HFF-Myc (cell line): ENCODE measurements at regions not wholly inside any gene's neighbourhood (a gene's known extent, or its start where the extent isn't known, plus 50 kb on each side); places are given as distances from the start of the nearest gene placed in this dataset.

Experiments used
- DNase-seq: peaks from one replicate; pipeline ENCODE4 v3.0.0-alpha.2; 2011; ENCODE audit warnings: low read depth; ENCODE audit errors: extremely low read depth
- H3K4me3 ChIP-seq: replicated peaks from 2 replicates; pipeline ENCODE4 v1.5.1; 2011; ENCODE audit warnings: low read depth, mild to moderate bottlenecking, control low read depth, low read length
- TF ChIP-seq, protein P1 (sequence below): IDR thresholded peaks from 2 replicates; pipeline ENCODE4 v1.5.1; 2012; ENCODE audit warnings: mild to moderate bottlenecking, low read depth, low read length, control low read depth; ENCODE audit errors: missing control alignments

DNA sequence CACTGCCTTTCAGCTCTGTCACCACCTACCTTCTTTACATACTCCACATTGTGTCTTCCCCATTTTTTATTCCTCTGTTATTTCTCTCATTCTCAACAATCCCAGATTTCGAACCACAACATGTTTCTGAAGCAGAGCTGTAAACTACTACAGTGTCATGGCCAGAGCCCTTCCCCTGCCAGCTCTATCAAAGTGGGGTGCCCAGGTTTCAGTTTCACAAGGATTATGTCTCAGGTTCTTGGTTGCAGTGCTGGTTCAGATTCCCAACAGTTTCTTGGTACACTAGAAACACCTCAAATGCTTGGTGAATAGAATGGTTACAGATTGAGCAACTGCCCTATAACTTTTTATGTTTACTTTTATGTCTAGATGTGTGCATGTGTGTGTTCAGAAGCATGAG, 172.7 kb upstream of the MTNR1B start:
- DNase-seq = no peak
- H3K4me3 ChIP-seq = no peak overlapping the region
- TF ChIP-seq, protein P1, sequence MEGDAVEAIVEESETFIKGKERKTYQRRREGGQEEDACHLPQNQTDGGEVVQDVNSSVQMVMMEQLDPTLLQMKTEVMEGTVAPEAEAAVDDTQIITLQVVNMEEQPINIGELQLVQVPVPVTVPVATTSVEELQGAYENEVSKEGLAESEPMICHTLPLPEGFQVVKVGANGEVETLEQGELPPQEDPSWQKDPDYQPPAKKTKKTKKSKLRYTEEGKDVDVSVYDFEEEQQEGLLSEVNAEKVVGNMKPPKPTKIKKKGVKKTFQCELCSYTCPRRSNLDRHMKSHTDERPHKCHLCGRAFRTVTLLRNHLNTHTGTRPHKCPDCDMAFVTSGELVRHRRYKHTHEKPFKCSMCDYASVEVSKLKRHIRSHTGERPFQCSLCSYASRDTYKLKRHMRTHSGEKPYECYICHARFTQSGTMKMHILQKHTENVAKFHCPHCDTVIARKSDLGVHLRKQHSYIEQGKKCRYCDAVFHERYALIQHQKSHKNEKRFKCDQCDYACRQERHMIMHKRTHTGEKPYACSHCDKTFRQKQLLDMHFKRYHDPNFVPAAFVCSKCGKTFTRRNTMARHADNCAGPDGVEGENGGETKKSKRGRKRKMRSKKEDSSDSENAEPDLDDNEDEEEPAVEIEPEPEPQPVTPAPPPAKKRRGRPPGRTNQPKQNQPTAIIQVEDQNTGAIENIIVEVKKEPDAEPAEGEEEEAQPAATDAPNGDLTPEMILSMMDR = no peak

DNA sequence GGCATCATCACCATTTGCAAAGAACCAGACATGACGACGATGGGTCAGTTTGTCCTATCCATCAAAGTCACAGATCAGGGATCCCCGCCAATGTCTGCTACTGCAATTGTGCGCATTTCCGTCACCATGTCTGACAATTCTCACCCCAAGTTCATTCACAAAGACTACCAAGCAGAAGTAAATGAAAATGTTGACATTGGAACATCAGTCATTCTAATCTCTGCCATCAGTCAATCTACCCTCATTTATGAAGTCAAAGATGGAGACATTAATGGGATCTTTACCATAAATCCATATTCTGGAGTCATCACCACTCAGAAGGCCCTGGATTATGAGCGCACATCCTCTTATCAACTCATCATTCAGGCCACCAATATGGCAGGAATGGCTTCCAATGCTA, 171.6 kb upstream of the MTNR1B start:
- no peak overlapping the region for H3K4me3 ChIP-seq
- TF ChIP-seq, protein P1 = no peak
- no peak for DNase-seq

DNA sequence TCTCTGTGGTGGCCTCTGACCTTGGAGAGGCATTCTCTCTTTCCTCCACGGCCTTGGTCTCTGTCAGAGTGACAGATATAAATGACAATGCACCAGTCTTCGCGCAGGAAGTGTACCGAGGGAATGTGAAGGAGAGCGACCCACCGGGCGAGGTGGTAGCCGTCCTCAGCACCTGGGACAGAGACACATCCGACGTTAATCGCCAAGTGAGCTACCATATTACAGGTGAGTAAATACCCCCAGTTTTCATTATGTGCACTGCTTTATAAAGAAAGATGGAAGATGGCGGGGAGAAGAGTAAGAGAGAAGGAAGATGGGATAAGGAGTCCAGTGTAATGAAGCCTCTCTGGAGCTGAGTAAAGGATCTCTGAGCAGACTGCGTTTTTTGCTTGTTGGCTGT, 167.8 kb upstream of the MTNR1B start:
- no peak for DNase-seq
- no peak overlapping the region for H3K4me3 ChIP-seq
- TF ChIP-seq, protein P1 = no peak

DNA sequence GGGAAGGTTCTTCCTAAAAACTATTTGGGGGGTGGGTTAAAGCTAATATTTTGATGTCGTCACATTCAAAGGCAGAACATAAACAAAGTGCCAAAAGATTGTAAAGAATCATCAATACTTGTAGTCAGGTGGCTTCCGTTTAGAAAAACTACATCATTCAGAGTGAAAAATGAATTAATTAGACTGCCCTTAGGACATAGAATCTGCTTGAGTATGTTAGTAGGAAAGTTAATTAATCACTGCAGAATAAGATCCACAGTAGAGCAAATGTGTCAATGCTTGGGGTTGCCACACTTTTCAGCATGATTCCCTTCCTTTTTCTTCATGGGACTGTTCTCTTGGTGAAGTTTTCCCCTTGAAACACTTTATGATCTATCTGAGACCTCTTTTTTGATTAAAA, 166.8 kb upstream of the MTNR1B start:
- DNase-seq = no peak
- TF ChIP-seq, protein P1 = no peak

DNA sequence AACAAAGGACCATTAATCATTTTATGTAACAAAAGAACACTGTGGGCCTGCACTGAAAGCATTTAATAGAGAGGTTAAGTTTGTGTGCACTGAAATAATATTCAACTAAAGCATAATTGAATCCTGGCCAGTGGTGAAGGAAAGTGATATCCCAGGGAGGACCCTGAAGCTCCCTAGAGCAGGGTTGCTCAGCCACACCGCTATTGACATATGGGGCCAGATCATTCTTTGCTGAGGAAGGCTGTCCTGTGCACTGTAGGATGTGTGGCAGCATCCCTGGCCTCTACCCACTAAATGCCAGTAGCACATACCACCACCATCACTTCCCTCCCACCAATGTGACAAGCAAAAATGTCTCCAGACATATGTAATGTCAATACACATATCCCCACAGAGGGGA, 166.1 kb upstream of the MTNR1B start:
- TF ChIP-seq, protein P1 = no peak
- no peak for DNase-seq
- no peak overlapping the region for H3K4me3 ChIP-seq

More for the DNA sequence above, 166.8 kb upstream of the MTNR1B start:
- H3K4me3 ChIP-seq = no peak overlapping the region

DNA sequence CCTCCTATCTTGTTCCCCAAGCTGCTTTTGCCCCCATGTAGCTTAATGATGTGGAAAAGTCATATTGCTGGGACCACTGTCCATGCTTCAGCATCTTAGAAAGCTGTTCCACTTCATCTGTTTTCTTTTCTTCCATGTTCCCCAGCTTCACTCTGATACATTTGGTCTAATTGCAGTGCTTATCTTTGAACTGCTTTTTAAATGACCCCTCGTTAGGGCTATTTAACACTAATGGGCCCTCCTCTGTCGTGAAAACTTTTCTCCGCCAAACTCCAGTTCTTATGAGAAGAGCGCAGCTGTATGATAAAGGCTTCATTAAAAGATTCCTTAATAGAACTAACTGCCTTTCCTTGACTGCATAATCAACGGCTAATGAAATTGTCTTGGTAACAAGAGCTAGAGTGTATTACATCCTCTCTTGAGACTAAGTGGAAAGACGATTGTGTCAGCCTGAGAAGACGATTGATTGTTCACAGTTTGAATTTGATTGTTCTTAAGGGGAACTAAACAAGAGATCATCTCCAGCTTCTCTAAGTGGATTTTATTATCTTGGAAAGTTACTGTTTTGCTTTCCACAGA, 165.0 kb upstream of the MTNR1B start:
- no peak for DNase-seq
- no peak overlapping the region for H3K4me3 ChIP-seq
- TF ChIP-seq, protein P1 = no peak

DNA sequence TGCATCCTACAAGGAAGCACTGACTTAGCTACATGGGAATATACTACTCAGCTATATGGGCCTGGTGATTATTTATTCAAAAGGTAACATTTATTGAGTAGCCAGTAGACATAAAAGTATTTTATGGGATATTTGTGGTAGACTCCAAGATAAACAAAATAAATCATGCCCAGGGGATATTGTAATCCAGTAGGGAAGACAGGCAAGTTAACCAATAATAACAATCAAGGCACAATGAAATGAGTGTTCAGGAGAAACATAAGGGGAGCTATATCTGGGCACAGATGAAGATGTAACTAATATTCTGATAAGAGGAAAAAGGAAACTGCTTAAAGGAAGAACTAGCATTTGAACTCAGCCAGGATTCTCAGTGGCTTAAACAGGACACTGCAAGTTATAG, 161.4 kb upstream of the MTNR1B start:
- TF ChIP-seq, protein P1 = no peak
- DNase-seq = no peak
- H3K4me3 ChIP-seq = no peak overlapping the region
